NB4 (cell line): ENCODE measurements at regions not wholly inside any gene's neighbourhood (a gene's known extent, or its start where the extent isn't known, plus 50 kb on each side); places are given as distances from the start of the nearest gene placed in this dataset.

Experiments
- CTCF ChIP-seq: IDR thresholded peaks from one replicate; pipeline ENCODE4 v1.5.1; 2012; ENCODE audit warnings: low read depth, low read length
- MAX ChIP-seq: IDR thresholded peaks from 2 replicates; pipeline ENCODE4 v1.6.1; 2011; ENCODE audit warnings: low read depth, low read length
- POLR2A ChIP-seq: IDR thresholded peaks from 2 replicates; pipeline ENCODE4 v1.6.1; 2011; ENCODE audit warnings: mild to moderate bottlenecking; ENCODE audit not compliant: insufficient read length; ENCODE audit errors: extremely low read depth

- TF ChIP-seq MAX (no peak), CTCF (no peak), POLR2A (no peak)
These were observed 73.3 kb upstream of the LRIG1 start for GRCh38 chr3:66574091-66574490.
